HUES48 (cell line): ENCODE measurements at regions not wholly inside any gene's neighbourhood (a gene's known extent, or its start where the extent isn't known, plus 50 kb on each side); places are given as distances from the start of the nearest gene placed in this dataset.

Source experiments
- H3K27ac ChIP-seq: one replicate; pipeline ENCODE4 v1.7.0; 2013; ENCODE audit warnings: low read depth, low read length, inconsistent platforms
- H3K27me3 ChIP-seq: 2 replicates; pipeline ENCODE4 v1.6.1; 2013; ENCODE audit warnings: mild to moderate bottlenecking, low read length; ENCODE audit not compliant: control insufficient read depth, insufficient read depth
- H3K36me3 ChIP-seq: 2 replicates; pipeline ENCODE4 v1.6.1; 2013; ENCODE audit warnings: low read length; ENCODE audit not compliant: control insufficient read depth, insufficient read depth
- H3K4me1 ChIP-seq: 2 replicates; pipeline ENCODE4 v1.6.1; 2013; ENCODE audit warnings: mild to moderate bottlenecking, low read length; ENCODE audit not compliant: control insufficient read depth, insufficient read depth
- H3K4me3 ChIP-seq: 2 replicates; pipeline ENCODE4 v1.5.1; 2013; ENCODE audit warnings: mild to moderate bottlenecking, low read depth, low read length
- H3K9ac ChIP-seq: 2 replicates; pipeline ENCODE4 v1.6.1; 2013; ENCODE audit warnings: mild to moderate bottlenecking, low read depth, low read length, moderate library complexity
- H3K9me3 ChIP-seq: 2 replicates; pipeline ENCODE4 v1.6.1; 2013; ENCODE audit warnings: low read length; ENCODE audit not compliant: control insufficient read depth, insufficient read depth

GRCh38 chr15:39088156-39088555 is 492.7 kb upstream of the THBS1 start:
- H3K4me3 ChIP-seq: no peak overlapping the region
- H3K4me1 ChIP-seq: peaks cover 9% of the 10 kb centered on the region
- no peak overlapping the region for H3K9ac ChIP-seq
- no peaks in the 10 kb centered on the region for H3K36me3 ChIP-seq
- H3K27ac ChIP-seq: no peak overlapping the region
- H3K27me3 ChIP-seq: no peaks in the 10 kb centered on the region
- no peaks in the 10 kb centered on the region for H3K9me3 ChIP-seq

GRCh38 chr15:39092354-39092753 is 488.5 kb upstream of the THBS1 start:
- Histone ChIP-seq H3K9ac (no peak overlapping the region), H3K4me1 (peaks cover 37% of the 10 kb centered on the region), H3K4me3 (no peak overlapping the region), H3K27ac (no peak overlapping the region), H3K27me3 (no peaks in the 10 kb centered on the region), H3K36me3 (no peaks in the 10 kb centered on the region), H3K9me3 (no peaks in the 10 kb centered on the region)

- Histone ChIP-seq H3K36me3 (no peaks in the 10 kb centered on the region), H3K4me1 (peaks cover 37% of the 10 kb centered on the region), H3K27ac (no peak overlapping the region), H3K9me3 (no peaks in the 10 kb centered on the region), H3K4me3 (no peak overlapping the region), H3K27me3 (no peaks in the 10 kb centered on the region), H3K9ac (no peak overlapping the region)
These were observed 488.1 kb upstream of the THBS1 start for GRCh38 chr15:39092761-39093160.

GRCh38 chr15:39094116-39094515 is 486.8 kb upstream of the THBS1 start:
- Histone ChIP-seq H3K4me3 (no peak overlapping the region), H3K9ac (no peak overlapping the region), H3K9me3 (no peaks in the 10 kb centered on the region), H3K36me3 (no peaks in the 10 kb centered on the region), H3K27me3 (no peaks in the 10 kb centered on the region), H3K27ac (no peak overlapping the region), H3K4me1 (peaks cover 31% of the 10 kb centered on the region)

GRCh38 chr15:39095218-39095879 is 485.5 kb upstream of the THBS1 start:
- Histone ChIP-seq H3K9me3 (no peaks in the 10 kb centered on the region), H3K36me3 (no peaks in the 10 kb centered on the region), H3K4me3 (peak overlapping the region; percentile 41), H3K9ac (peak overlapping the region; percentile 59; the same call in 1 of the 2 replicates), H3K27me3 (no peaks in the 10 kb centered on the region), H3K27ac (peak overlapping the region; percentile 89), H3K4me1 (peaks cover 27% of the 10 kb centered on the region)

- Histone ChIP-seq H3K9me3 (no peaks in the 10 kb centered on the region), H3K27ac (no peak overlapping the region), H3K4me3 (no peak overlapping the region), H3K4me1 (peaks cover 27% of the 10 kb centered on the region), H3K27me3 (no peaks in the 10 kb centered on the region), H3K36me3 (no peaks in the 10 kb centered on the region), H3K9ac (0 out of 2 replicates have a peak overlapping the region, but pooled peaks have one; percentile 20)
These were observed 484.2 kb upstream of the THBS1 start for GRCh38 chr15:39096608-39097205.

GRCh38 chr15:39099524-39099923 is 481.4 kb upstream of the THBS1 start:
- Histone ChIP-seq H3K27me3 (no peaks in the 10 kb centered on the region), H3K9me3 (no peaks in the 10 kb centered on the region), H3K27ac (no peak overlapping the region), H3K9ac (no peak overlapping the region), H3K36me3 (no peaks in the 10 kb centered on the region), H3K4me1 (peaks cover 23% of the 10 kb centered on the region), H3K4me3 (no peak overlapping the region)

- Histone ChIP-seq H3K4me3 (no peak overlapping the region), H3K4me1 (peaks cover 16% of the 10 kb centered on the region), H3K27me3 (no peaks in the 10 kb centered on the region), H3K9ac (no peak overlapping the region), H3K36me3 (no peaks in the 10 kb centered on the region), H3K9me3 (no peaks in the 10 kb centered on the region), H3K27ac (no peak overlapping the region)
These were observed 480.7 kb upstream of the THBS1 start for GRCh38 chr15:39100106-39100660.

- no peak overlapping the region for H3K4me3 ChIP-seq
- H3K36me3 ChIP-seq: no peaks in the 10 kb centered on the region
- no peaks in the 10 kb centered on the region for H3K4me1 ChIP-seq
- no peaks in the 10 kb centered on the region for H3K27me3 ChIP-seq
- H3K27ac ChIP-seq: no peak overlapping the region
- H3K9me3 ChIP-seq: no peaks in the 10 kb centered on the region
- no peak overlapping the region for H3K9ac ChIP-seq
These were observed 478.4 kb upstream of the THBS1 start for GRCh38 chr15:39102431-39102830.

GRCh38 chr15:39106950-39107349 is 473.9 kb upstream of the THBS1 start:
- Histone ChIP-seq H3K4me1 (no peaks in the 10 kb centered on the region), H3K9me3 (no peaks in the 10 kb centered on the region), H3K36me3 (no peaks in the 10 kb centered on the region), H3K27ac (no peak overlapping the region), H3K4me3 (no peak overlapping the region), H3K9ac (no peak overlapping the region), H3K27me3 (no peaks in the 10 kb centered on the region)

- Histone ChIP-seq H3K9me3 (no peaks in the 10 kb centered on the region), H3K4me3 (no peak overlapping the region), H3K27ac (no peak overlapping the region), H3K36me3 (no peaks in the 10 kb centered on the region), H3K27me3 (no peaks in the 10 kb centered on the region), H3K4me1 (no peaks in the 10 kb centered on the region), H3K9ac (no peak overlapping the region)
These were observed 472.9 kb upstream of the THBS1 start for GRCh38 chr15:39108021-39108420.
